OCI-LY3 (cell line): ENCODE measurements at regions not wholly inside any gene's neighbourhood (a gene's known extent, or its start where the extent isn't known, plus 50 kb on each side); places are given as distances from the start of the nearest gene placed in this dataset.

ENCODE experiments used
- H2AFZ ChIP-seq: fragments of 200-600, 300-600 bp; shearing (Covaris generic); 2 replicates; pipeline ENCODE4 v1.6.0; 2014; ENCODE audit warnings: antibody characterized with exemption, low read depth, low read length
- H3K27ac ChIP-seq: fragments of 200-600, 300-600 bp; sonication (generic); 2 replicates; pipeline ENCODE4 v1.5.1; 2014; ENCODE audit warnings: mild to moderate bottlenecking, low read length, moderate library complexity, mixed read lengths
- H3K27me3 ChIP-seq: fragments of 200-600, 300-600 bp; sonication (generic); 2 replicates; pipeline ENCODE4 v1.6.1; 2014; ENCODE audit warnings: low read depth, low read length, mixed read lengths
- H3K36me3 ChIP-seq: fragments of 200-600, 300-600 bp; sonication (generic); replicated peaks from 2 replicates; pipeline ENCODE3; 2014; ENCODE audit warnings: low read depth, low read length, mixed read lengths
- H3K4me1 ChIP-seq: fragments of 300-600, 200-600 bp; sonication (generic); 2 replicates; pipeline ENCODE4 v1.6.1; 2014; ENCODE audit warnings: low read length, mixed read lengths
- H3K4me2 ChIP-seq: fragments of 200-600, 300-600 bp; sonication (generic); 2 replicates; pipeline ENCODE4 v1.6.1; 2014; ENCODE audit warnings: low read length, mixed read lengths
- H3K4me3 ChIP-seq: fragments of 300-600, 200-600 bp; sonication (generic); 2 replicates; pipeline ENCODE4 v1.5.1; 2014; ENCODE audit warnings: antibody characterized with exemption, mild to moderate bottlenecking, low read length, moderate library complexity
- H3K79me2 ChIP-seq: fragments of 300-600, 200-600 bp; shearing (Covaris generic); 2 replicates; pipeline ENCODE4 v1.6.1; 2014; ENCODE audit warnings: mild to moderate bottlenecking, low read length, mixed read lengths
- H3K9ac ChIP-seq: fragments of 300-600, 200-600 bp; shearing (Covaris generic); 2 replicates; pipeline ENCODE4 v1.6.0; 2014; ENCODE audit warnings: mild to moderate bottlenecking, low read length, moderate library complexity
- H3K9me3 ChIP-seq: fragments of 200-600, 300-600 bp; shearing (Covaris generic); 2 replicates; pipeline ENCODE4 v1.6.1; 2014; ENCODE audit warnings: low read length, mixed read lengths; ENCODE audit not compliant: insufficient read depth
- H4K20me1 ChIP-seq: fragments of 200-600, 300-600 bp; sonication (generic); 2 replicates; pipeline ENCODE4 v1.6.1; 2016; ENCODE audit warnings: low read length, mixed read lengths; ENCODE audit not compliant: insufficient read depth
- EZH2phosphoT487 ChIP-seq: fragments of 200-600 bp; shearing (Covaris generic); IDR thresholded peaks from 2 replicates; pipeline ENCODE4 v1.6.1; 2018; ENCODE audit warnings: antibody characterized with exemption, mixed run types, low read depth
- TF ChIP-seq, protein P1 (sequence below): fragments of 200-600, 300-600 bp; sonication (generic); IDR thresholded peaks from 2 replicates; pipeline ENCODE4 v1.5.1; 2014; ENCODE audit warnings: antibody characterized with exemption, low read length, low read depth

DNA sequence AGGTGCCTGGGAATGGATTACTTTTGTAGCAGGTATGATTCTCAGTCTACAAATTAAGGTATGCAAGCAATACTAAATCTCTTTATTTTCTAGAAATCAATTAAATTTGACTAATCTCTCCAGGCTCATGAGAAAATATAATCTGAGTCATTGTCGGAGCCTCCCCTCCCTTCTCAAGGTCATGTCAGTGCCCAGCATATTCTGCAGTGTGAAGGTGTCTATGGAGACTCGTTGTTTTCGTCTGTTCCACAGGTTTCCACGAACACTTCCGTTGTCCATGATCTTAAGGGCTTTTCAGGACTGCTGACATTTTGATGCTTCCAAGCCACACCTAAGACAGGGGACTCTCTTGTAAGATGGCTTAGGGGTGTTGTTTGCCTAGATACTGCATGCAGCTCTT lies 56.6 kb upstream of the SCOC start:
- TF ChIP-seq, protein P1, sequence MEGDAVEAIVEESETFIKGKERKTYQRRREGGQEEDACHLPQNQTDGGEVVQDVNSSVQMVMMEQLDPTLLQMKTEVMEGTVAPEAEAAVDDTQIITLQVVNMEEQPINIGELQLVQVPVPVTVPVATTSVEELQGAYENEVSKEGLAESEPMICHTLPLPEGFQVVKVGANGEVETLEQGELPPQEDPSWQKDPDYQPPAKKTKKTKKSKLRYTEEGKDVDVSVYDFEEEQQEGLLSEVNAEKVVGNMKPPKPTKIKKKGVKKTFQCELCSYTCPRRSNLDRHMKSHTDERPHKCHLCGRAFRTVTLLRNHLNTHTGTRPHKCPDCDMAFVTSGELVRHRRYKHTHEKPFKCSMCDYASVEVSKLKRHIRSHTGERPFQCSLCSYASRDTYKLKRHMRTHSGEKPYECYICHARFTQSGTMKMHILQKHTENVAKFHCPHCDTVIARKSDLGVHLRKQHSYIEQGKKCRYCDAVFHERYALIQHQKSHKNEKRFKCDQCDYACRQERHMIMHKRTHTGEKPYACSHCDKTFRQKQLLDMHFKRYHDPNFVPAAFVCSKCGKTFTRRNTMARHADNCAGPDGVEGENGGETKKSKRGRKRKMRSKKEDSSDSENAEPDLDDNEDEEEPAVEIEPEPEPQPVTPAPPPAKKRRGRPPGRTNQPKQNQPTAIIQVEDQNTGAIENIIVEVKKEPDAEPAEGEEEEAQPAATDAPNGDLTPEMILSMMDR: no peak
- TF ChIP-seq EZH2phosphoT487: no peak
- H3K4me3 ChIP-seq: no peak overlapping the region
- H3K4me2 ChIP-seq: no peak overlapping the region
- no peaks in the 10 kb centered on the region for H3K36me3 ChIP-seq
- no peaks in the 10 kb centered on the region for H4K20me1 ChIP-seq
- H2AFZ ChIP-seq: no peak overlapping the region
- no peaks in the 10 kb centered on the region for H3K9me3 ChIP-seq
- peaks cover 30% of the 10 kb centered on the region for H3K27me3 ChIP-seq
- no peak overlapping the region for H3K9ac ChIP-seq
- no peaks in the 10 kb centered on the region for H3K79me2 ChIP-seq
- 0 out of 2 replicates have a peak, but pooled peaks cover 3% of the 10 kb centered on the region for H3K4me1 ChIP-seq
- H3K27ac ChIP-seq: no peak overlapping the region

- no peak overlapping the region for H3K27ac ChIP-seq
- no peaks in the 10 kb centered on the region for H4K20me1 ChIP-seq
- no peak overlapping the region for H3K4me3 ChIP-seq
- H3K9ac ChIP-seq: no peak overlapping the region
- H3K27me3 ChIP-seq: peaks cover 32% of the 10 kb centered on the region
- no peaks in the 10 kb centered on the region for H3K79me2 ChIP-seq
- no peak overlapping the region for H3K4me2 ChIP-seq
- H2AFZ ChIP-seq: no peak overlapping the region
- H3K36me3 ChIP-seq: no peaks in the 10 kb centered on the region
- 0 out of 2 replicates have a peak, but pooled peaks cover 3% of the 10 kb centered on the region for H3K4me1 ChIP-seq
- TF ChIP-seq, protein P1: no peak
- TF ChIP-seq EZH2phosphoT487: no peak
- H3K9me3 ChIP-seq: no peaks in the 10 kb centered on the region
These were observed 57.5 kb upstream of the SCOC start for GRCh38 chr4:140315970-140316369.

GRCh38 chr4:140315438-140315837 lies 58.0 kb upstream of the SCOC start:
- H3K4me2 ChIP-seq: no peak overlapping the region

DNA sequence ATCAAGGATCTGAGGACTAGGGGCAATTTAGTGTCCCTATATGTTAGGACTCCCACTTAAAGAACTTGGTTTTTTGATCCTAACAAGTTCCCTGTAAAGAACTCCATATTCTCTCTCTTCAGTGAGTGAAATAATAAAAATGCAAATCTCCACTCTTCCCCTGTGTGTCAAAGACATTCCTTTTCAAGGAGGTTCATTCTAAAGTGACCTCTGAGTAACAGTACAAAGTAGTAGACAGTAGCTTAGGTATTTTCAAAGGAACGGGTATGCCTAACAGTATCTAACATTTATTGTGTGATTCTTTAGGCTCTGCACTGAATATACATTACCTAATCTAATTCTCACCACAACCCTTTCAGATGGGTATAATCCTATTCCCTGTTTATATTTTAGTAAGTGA lies 58.4 kb upstream of the SCOC start:
- no peak overlapping the region for H3K4me2 ChIP-seq
- H4K20me1 ChIP-seq: no peaks in the 10 kb centered on the region
- H3K27ac ChIP-seq: no peak overlapping the region
- H2AFZ ChIP-seq: no peak overlapping the region
- H3K36me3 ChIP-seq: no peaks in the 10 kb centered on the region
- H3K4me1 ChIP-seq: 0 out of 2 replicates have a peak, but pooled peaks cover 3% of the 10 kb centered on the region
- peaks cover 36% of the 10 kb centered on the region for H3K27me3 ChIP-seq
- H3K79me2 ChIP-seq: no peaks in the 10 kb centered on the region
- H3K9me3 ChIP-seq: no peaks in the 10 kb centered on the region
- no peak overlapping the region for H3K9ac ChIP-seq
- H3K4me3 ChIP-seq: no peak overlapping the region
- TF ChIP-seq, protein P1: no peak
- TF ChIP-seq EZH2phosphoT487: no peak

More at GRCh38 chr4:140315438-140315837, 58.0 kb upstream of the SCOC start:
- no peak overlapping the region for H2AFZ ChIP-seq
- H3K79me2 ChIP-seq: no peaks in the 10 kb centered on the region
- no peaks in the 10 kb centered on the region for H4K20me1 ChIP-seq
- H3K27ac ChIP-seq: no peak overlapping the region
- H3K9ac ChIP-seq: no peak overlapping the region
- H3K4me1 ChIP-seq: 0 out of 2 replicates have a peak, but pooled peaks cover 3% of the 10 kb centered on the region
- H3K9me3 ChIP-seq: no peaks in the 10 kb centered on the region
- H3K36me3 ChIP-seq: no peaks in the 10 kb centered on the region
- no peak overlapping the region for H3K4me3 ChIP-seq
- TF ChIP-seq, protein P1: no peak
- H3K27me3 ChIP-seq: peaks cover 32% of the 10 kb centered on the region
